Fibroblast of pulmonary artery (primary cell): ENCODE measurements at regions not wholly inside any gene's neighbourhood (a gene's known extent, or its start where the extent isn't known, plus 50 kb on each side); places are given as distances from the start of the nearest gene placed in this dataset.
"Not testable (repeated sequence)": the region's sequence is repeated elsewhere in the genome, so short reads cannot be mapped to it uniquely, and the experiment has no call there.

Source experiments
- DNase-seq: peaks from one replicate; pipeline ENCODE4 v3.0.0-alpha.2; 2010; ENCODE audit warnings: low read depth
- H3K4me3 ChIP-seq: replicated peaks from 2 replicates; pipeline ENCODE4 v1.5.1; 2011; ENCODE audit warnings: low read depth, mild to moderate bottlenecking, control low read depth, low read length, moderate library complexity
- TF ChIP-seq, protein P1 (sequence below): IDR thresholded peaks from 2 replicates; pipeline ENCODE4 v1.5.1; 2011; ENCODE audit warnings: mild to moderate bottlenecking, control low read depth, low read length, inconsistent platforms; ENCODE audit errors: missing control alignments

DNA sequence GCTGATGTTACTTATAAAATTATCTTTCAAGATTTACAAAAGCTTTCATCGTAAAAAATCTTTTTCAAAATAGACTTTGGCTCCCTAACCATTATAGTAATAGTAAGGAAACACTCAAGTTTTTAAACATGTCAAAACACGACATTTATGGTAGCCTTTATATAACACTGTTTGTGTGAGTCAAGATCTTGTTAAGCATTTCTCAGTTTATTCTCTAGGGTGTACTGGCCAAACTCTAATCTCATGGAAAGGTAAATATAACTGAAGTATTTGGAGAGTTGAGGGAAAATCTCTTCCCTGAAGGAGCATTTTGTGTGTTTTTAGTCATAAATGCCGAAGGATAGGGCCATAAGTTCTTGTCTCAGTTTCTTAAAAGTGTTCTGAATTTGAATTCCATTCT, 790.9 kb upstream of the NCAM2 start:
- TF ChIP-seq, protein P1, sequence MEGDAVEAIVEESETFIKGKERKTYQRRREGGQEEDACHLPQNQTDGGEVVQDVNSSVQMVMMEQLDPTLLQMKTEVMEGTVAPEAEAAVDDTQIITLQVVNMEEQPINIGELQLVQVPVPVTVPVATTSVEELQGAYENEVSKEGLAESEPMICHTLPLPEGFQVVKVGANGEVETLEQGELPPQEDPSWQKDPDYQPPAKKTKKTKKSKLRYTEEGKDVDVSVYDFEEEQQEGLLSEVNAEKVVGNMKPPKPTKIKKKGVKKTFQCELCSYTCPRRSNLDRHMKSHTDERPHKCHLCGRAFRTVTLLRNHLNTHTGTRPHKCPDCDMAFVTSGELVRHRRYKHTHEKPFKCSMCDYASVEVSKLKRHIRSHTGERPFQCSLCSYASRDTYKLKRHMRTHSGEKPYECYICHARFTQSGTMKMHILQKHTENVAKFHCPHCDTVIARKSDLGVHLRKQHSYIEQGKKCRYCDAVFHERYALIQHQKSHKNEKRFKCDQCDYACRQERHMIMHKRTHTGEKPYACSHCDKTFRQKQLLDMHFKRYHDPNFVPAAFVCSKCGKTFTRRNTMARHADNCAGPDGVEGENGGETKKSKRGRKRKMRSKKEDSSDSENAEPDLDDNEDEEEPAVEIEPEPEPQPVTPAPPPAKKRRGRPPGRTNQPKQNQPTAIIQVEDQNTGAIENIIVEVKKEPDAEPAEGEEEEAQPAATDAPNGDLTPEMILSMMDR, result no peak
- no peak overlapping the region for H3K4me3 ChIP-seq
- DNase-seq, result no peak

DNA sequence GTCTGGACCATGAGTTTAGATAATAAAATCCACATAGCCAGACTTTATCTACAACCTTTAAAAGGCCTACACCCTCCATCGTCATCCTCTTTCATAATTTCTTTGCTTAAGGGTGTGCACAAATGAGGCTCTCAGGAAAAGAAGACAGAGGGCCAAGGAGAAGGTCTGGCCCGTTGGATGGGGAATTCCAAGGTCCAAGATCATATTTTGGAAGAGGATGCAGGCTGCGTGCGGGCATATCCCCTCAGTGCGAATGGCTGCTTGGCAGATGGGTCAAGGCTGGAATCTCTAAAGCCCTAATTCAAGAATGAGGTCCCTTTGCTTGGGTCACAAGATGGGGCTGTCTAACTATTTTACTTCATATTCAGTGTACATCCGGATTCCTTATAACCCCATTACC, 782.2 kb upstream of the NCAM2 start:
- DNase-seq, result no peak
- TF ChIP-seq, protein P1, result no peak
- no peak overlapping the region for H3K4me3 ChIP-seq

DNA sequence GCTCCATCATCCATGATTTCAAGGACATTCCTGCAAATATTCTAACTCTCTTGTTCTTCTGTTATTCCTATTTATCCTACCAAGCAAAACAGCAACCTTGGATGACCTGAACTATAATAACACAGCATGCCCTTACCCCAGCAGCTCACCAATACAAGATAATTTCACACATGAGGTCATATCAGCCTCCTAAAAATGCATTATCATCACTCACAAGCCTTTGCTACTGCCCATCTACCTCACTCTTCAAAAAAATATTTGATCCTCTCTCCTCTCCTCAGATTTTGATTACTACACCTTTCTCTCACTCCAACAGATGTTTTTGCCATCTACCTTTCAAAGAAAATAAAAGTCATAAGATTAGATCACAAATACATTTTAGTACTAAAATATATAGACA, 777.6 kb upstream of the NCAM2 start:
- TF ChIP-seq, protein P1, result no peak
- DNase-seq, result no peak
- H3K4me3 ChIP-seq, result no peak overlapping the region

DNA sequence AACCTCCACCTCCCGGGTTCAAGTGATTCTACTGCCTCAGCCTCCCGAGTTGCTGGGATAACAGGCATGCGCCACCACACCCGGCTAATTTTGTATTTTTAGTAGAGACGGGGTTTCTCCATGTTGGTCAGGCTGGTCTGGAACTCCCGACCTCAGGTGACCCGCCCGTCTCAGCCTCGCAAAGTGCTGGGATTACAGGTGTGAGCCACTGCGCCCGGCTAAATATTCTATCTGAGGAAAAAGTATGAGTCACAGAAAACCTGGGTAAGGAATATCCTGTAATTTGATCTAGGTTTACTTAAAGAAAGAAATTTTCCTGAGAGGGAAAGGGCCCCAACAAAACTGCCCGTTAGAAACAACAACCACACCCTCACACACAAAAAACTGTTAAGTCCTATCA, 776.2 kb upstream of the NCAM2 start:
- H3K4me3 ChIP-seq, DNase-seq: not testable (repeated sequence)

- not testable (repeated sequence) for DNase-seq, H3K4me3 ChIP-seq
Observed at GRCh38 chr21:20236649-20237048, 761.6 kb upstream of the NCAM2 start.

GRCh38 chr21:20249401-20249800, 748.8 kb upstream of the NCAM2 start:
- TF ChIP-seq, protein P1, result no peak
- no peak overlapping the region for H3K4me3 ChIP-seq
- no peak for DNase-seq

DNA sequence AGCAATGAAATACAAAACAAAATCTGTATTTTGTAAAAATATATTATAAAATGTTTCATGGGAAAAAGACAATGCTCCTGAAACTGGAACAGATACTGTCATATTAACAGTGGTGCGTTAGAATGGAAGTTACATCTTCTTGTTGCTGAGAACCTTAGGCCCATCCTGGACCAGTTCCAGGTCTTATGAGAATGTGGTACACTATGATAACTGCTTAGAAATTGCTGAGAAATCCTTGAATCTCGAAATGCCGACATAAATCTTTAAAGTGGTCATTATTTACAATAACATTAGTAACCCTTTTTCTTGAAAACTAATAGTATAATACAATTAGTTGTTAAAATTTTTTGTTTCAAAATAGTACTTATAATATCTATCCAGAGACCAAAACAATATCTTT, 747.9 kb upstream of the NCAM2 start:
- TF ChIP-seq, protein P1, result no peak

DNA sequence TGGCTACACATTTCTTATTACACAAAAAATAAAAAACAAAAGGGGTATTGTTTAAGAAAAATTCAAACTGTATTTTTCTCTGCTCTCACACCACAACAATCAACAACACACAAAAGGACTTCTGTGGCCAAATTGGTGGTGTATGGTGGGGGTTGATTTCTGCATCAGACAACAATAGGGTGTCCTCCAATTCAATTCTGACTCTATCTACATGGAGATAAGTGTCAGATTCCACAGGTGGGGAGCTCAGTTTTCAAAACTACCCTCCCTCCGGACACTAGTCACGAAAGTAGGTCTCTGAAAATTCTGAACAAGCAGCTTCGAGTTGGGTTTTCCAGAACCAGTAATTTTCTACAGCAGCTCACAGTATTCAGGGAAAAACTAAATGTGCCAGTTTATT, 744.9 kb upstream of the NCAM2 start:
- H3K4me3 ChIP-seq, result no peak overlapping the region
- DNase-seq, result no peak
- TF ChIP-seq, protein P1, result no peak

More for the DNA sequence above, 747.9 kb upstream of the NCAM2 start:
- no peak overlapping the region for H3K4me3 ChIP-seq
- DNase-seq, result no peak
